ENCODE measurements at regions not wholly inside any gene's neighbourhood (a gene's known extent, or its start where the extent isn't known, plus 50 kb on each side); places are given as distances from the start of the nearest gene placed in this dataset.

- Histone ChIP-seq H3K27me3 (ENCODE audit: control insufficient read depth, insufficient read depth, low read length) (no peaks in the 10 kb centered on the region), H3K27ac (ENCODE audit: low read length) (no peak overlapping the region), H3K36me3 (ENCODE audit: control insufficient read depth, low read depth, low read length) (no peaks in the 10 kb centered on the region), H3K4me1 (ENCODE audit: control insufficient read depth, low read depth, low read length) (no peaks in the 10 kb centered on the region), H3K9ac (ENCODE audit: low read length) (no peak overlapping the region), H3K9me3 (ENCODE audit: control insufficient read depth, low read depth, low read length) (no peaks in the 10 kb centered on the region), H3K4me3 (ENCODE audit: low read length) (no peak overlapping the region)
Measured at GRCh38 chr6:4592026-4592425, 184.2 kb upstream of the CDYL start.

DNA sequence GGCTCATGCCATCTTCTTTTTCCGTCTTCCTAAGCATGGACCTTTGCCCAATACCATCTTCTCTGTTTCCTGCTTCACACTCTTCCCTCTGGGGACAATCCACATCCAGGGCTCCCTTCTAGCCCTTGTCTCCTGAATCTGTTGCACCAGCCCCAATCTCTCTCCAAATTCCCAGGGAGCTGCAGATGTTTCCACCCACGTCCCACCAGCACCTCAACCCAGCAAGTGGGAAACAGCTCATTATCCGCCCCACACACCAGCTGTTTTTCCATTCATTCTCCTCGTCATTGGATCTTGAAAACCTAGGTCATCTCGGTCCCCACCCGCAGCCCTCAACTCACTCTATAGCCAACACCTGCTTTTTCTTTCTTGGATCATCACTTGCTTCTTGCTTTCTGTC, 185.0 kb upstream of the CDYL start:
- Histone ChIP-seq H3K27ac (ENCODE audit: low read length) (no peak overlapping the region), H3K4me1 (ENCODE audit: control insufficient read depth, low read depth, low read length) (no peaks in the 10 kb centered on the region), H3K4me3 (ENCODE audit: low read length) (no peak overlapping the region), H3K9me3 (ENCODE audit: control insufficient read depth, low read depth, low read length) (no peaks in the 10 kb centered on the region), H3K36me3 (ENCODE audit: control insufficient read depth, low read depth, low read length) (no peaks in the 10 kb centered on the region), H3K9ac (ENCODE audit: low read length) (no peak overlapping the region), H3K27me3 (ENCODE audit: control insufficient read depth, insufficient read depth, low read length) (no peaks in the 10 kb centered on the region)

GRCh38 chr6:4589295-4589694, 186.9 kb upstream of the CDYL start:
- H3K4me1 ChIP-seq (ENCODE audit: control insufficient read depth, low read depth, low read length), result no peaks in the 10 kb centered on the region
- no peaks in the 10 kb centered on the region for H3K9me3 ChIP-seq (ENCODE audit: control insufficient read depth, low read depth, low read length)
- H3K27ac ChIP-seq (ENCODE audit: low read length), result no peak overlapping the region
- no peaks in the 10 kb centered on the region for H3K27me3 ChIP-seq (ENCODE audit: control insufficient read depth, insufficient read depth, low read length)
- no peak overlapping the region for H3K9ac ChIP-seq (ENCODE audit: low read length)
- no peaks in the 10 kb centered on the region for H3K36me3 ChIP-seq (ENCODE audit: control insufficient read depth, low read depth, low read length)
- no peak overlapping the region for H3K4me3 ChIP-seq (ENCODE audit: low read length)

- H3K27ac ChIP-seq (ENCODE audit: low read length), result no peak overlapping the region
- H3K9ac ChIP-seq (ENCODE audit: low read length), result no peak overlapping the region
- no peaks in the 10 kb centered on the region for H3K27me3 ChIP-seq (ENCODE audit: control insufficient read depth, insufficient read depth, low read length)
- no peak overlapping the region for H3K4me3 ChIP-seq (ENCODE audit: low read length)
- no peaks in the 10 kb centered on the region for H3K36me3 ChIP-seq (ENCODE audit: control insufficient read depth, low read depth, low read length)
- H3K4me1 ChIP-seq (ENCODE audit: control insufficient read depth, low read depth, low read length), result no peaks in the 10 kb centered on the region
- no peaks in the 10 kb centered on the region for H3K9me3 ChIP-seq (ENCODE audit: control insufficient read depth, low read depth, low read length)
Measured at GRCh38 chr6:4588581-4588980, 187.6 kb upstream of the CDYL start.

DNA sequence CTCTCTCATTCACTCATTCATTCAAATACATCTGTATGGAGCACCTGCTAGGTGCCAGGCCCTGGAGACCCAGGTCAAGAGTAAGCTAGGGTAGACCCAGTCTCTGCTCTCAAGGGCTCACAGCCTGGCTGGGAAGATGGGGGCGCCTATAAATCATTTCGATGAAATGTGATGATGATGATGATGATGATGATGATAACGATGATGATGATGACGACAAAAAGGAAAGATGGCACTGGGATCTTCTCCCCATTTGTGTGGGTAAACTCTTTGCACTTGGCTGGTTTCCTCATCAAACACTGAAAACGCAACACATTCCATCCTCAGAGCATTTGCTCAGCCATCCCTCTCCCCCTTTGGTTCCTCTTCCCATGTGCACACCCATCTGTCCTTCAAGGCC, 188.0 kb upstream of the CDYL start:
- Histone ChIP-seq H3K27ac (ENCODE audit: low read length) (no peak overlapping the region), H3K9me3 (ENCODE audit: control insufficient read depth, low read depth, low read length) (no peaks in the 10 kb centered on the region), H3K9ac (ENCODE audit: low read length) (no peak overlapping the region), H3K4me1 (ENCODE audit: control insufficient read depth, low read depth, low read length) (no peaks in the 10 kb centered on the region), H3K4me3 (ENCODE audit: low read length) (no peak overlapping the region), H3K36me3 (ENCODE audit: control insufficient read depth, low read depth, low read length) (no peaks in the 10 kb centered on the region), H3K27me3 (ENCODE audit: control insufficient read depth, insufficient read depth, low read length) (no peaks in the 10 kb centered on the region)

DNA sequence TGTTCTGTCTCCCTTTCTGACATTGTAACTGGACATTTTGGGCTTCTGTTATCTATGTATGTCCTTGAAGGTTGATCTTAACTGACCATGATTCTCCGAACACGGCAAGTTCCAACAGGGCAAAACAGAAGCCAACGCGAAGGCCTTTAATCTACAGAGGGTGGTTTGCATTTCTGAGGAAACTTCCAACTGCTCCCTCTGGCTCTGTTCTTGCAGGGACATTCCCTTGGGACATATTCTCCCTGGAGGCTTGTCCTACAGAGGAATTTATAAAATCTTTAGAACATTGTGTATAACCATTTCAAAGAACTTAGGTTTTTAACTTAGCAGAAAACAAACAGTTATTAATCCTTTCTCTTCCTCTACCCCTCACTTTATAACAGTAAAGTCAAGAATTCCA, 189.0 kb upstream of the CDYL start:
- Histone ChIP-seq H3K36me3 (ENCODE audit: control insufficient read depth, low read depth, low read length) (no peaks in the 10 kb centered on the region), H3K4me3 (ENCODE audit: low read length) (no peak overlapping the region), H3K9me3 (ENCODE audit: control insufficient read depth, low read depth, low read length) (no peaks in the 10 kb centered on the region), H3K9ac (ENCODE audit: low read length) (no peak overlapping the region), H3K27me3 (ENCODE audit: control insufficient read depth, insufficient read depth, low read length) (no peaks in the 10 kb centered on the region), H3K4me1 (ENCODE audit: control insufficient read depth, low read depth, low read length) (no peaks in the 10 kb centered on the region), H3K27ac (ENCODE audit: low read length) (no peak overlapping the region)

GRCh38 chr6:4586469-4586859, 189.7 kb upstream of the CDYL start:
- no peaks in the 10 kb centered on the region for H3K4me1 ChIP-seq (ENCODE audit: control insufficient read depth, low read depth, low read length)
- no peak overlapping the region for H3K4me3 ChIP-seq (ENCODE audit: low read length)
- no peaks in the 10 kb centered on the region for H3K9me3 ChIP-seq (ENCODE audit: control insufficient read depth, low read depth, low read length)
- H3K27me3 ChIP-seq (ENCODE audit: control insufficient read depth, insufficient read depth, low read length), result no peaks in the 10 kb centered on the region
- H3K36me3 ChIP-seq (ENCODE audit: control insufficient read depth, low read depth, low read length), result no peaks in the 10 kb centered on the region
- H3K9ac ChIP-seq (ENCODE audit: low read length), result no peak overlapping the region
- H3K27ac ChIP-seq (ENCODE audit: low read length), result no peak overlapping the region

- Histone ChIP-seq H3K4me3 (ENCODE audit: low read length) (no peak overlapping the region), H3K27me3 (ENCODE audit: control insufficient read depth, insufficient read depth, low read length) (no peaks in the 10 kb centered on the region), H3K4me1 (ENCODE audit: control insufficient read depth, low read depth, low read length) (no peaks in the 10 kb centered on the region), H3K27ac (ENCODE audit: low read length) (no peak overlapping the region), H3K9me3 (ENCODE audit: control insufficient read depth, low read depth, low read length) (no peaks in the 10 kb centered on the region), H3K36me3 (ENCODE audit: control insufficient read depth, low read depth, low read length) (no peaks in the 10 kb centered on the region), H3K9ac (ENCODE audit: low read length) (no peak overlapping the region)
Measured at GRCh38 chr6:4585682-4586468, 190.3 kb upstream of the CDYL start.

GRCh38 chr6:4584801-4585200, 191.4 kb upstream of the CDYL start:
- Histone ChIP-seq H3K4me1 (ENCODE audit: control insufficient read depth, low read depth, low read length) (no peaks in the 10 kb centered on the region), H3K27ac (ENCODE audit: low read length) (no peak overlapping the region), H3K27me3 (ENCODE audit: control insufficient read depth, insufficient read depth, low read length) (no peaks in the 10 kb centered on the region), H3K4me3 (ENCODE audit: low read length) (no peak overlapping the region), H3K9me3 (ENCODE audit: control insufficient read depth, low read depth, low read length) (no peaks in the 10 kb centered on the region), H3K9ac (ENCODE audit: low read length) (no peak overlapping the region), H3K36me3 (ENCODE audit: control insufficient read depth, low read depth, low read length) (no peaks in the 10 kb centered on the region)

GRCh38 chr6:4582506-4583417, 193.4 kb upstream of the CDYL start:
- no peaks in the 10 kb centered on the region for H3K36me3 ChIP-seq (ENCODE audit: control insufficient read depth, low read depth, low read length)
- no peak overlapping the region for H3K9ac ChIP-seq (ENCODE audit: low read length)
- H3K27ac ChIP-seq (ENCODE audit: low read length), result no peak overlapping the region
- no peak overlapping the region for H3K4me3 ChIP-seq (ENCODE audit: low read length)
- no peaks in the 10 kb centered on the region for H3K27me3 ChIP-seq (ENCODE audit: control insufficient read depth, insufficient read depth, low read length)
- H3K4me1 ChIP-seq (ENCODE audit: control insufficient read depth, low read depth, low read length), result no peaks in the 10 kb centered on the region
- no peaks in the 10 kb centered on the region for H3K9me3 ChIP-seq (ENCODE audit: control insufficient read depth, low read depth, low read length)

DNA sequence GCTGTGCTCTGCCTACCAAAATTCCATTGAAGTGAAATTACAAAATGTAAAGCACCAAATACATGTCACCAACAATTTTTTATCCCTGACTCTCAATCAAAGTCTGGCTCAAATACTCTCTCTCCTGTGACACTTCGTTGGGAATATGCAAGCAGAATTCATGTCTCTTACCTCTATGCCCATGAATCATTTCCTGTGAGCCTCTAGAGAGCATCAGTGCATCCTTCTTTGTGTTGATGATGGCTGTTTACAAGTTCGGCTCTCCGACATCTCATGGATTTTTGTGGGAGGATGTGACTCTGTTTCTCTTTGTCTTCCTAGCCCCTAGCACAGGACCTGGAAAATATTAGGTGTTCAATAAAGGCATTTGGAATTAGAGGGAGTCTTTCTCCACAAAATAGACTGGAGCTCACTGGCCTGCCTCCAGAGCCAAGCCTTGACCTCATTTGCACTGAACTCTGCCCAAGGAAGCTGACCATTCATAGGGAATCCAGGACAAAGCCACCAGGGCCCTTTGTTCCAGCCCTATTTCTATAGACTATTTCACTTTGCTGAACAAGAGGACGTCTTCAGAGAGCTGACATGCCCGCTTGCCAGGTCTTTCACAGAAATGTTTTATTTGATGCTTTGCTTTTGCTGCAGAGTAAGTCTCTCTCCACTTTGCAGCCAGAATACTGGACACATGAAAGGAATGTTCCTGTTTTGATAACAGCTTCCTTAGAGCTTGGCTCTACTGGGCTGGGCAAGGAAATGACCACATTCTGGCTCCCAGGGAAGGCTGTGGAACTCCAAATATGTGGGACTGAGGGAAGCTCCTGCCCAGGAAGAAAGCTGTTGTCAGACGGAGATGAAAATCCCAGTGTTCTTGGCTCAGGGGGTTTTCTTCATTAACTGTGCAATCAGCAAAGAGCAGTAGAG, 194.5 kb upstream of the CDYL start:
- Histone ChIP-seq H3K9me3 (ENCODE audit: control insufficient read depth, low read depth, low read length) (no peaks in the 10 kb centered on the region), H3K36me3 (ENCODE audit: control insufficient read depth, low read depth, low read length) (no peaks in the 10 kb centered on the region), H3K4me3 (ENCODE audit: low read length) (no peak overlapping the region), H3K27ac (ENCODE audit: low read length) (no peak overlapping the region), H3K27me3 (ENCODE audit: control insufficient read depth, insufficient read depth, low read length) (no peaks in the 10 kb centered on the region), H3K9ac (ENCODE audit: low read length) (no peak overlapping the region), H3K4me1 (ENCODE audit: control insufficient read depth, low read depth, low read length) (no peaks in the 10 kb centered on the region)
